ENCODE measurements at regions not wholly inside any gene's neighbourhood (a gene's known extent, or its start where the extent isn't known, plus 50 kb on each side); places are given as distances from the start of the nearest gene placed in this dataset.
"Not testable (repeated sequence)": the region's sequence is repeated elsewhere in the genome, so short reads cannot be mapped to it uniquely, and the experiment has no call there.

DNA sequence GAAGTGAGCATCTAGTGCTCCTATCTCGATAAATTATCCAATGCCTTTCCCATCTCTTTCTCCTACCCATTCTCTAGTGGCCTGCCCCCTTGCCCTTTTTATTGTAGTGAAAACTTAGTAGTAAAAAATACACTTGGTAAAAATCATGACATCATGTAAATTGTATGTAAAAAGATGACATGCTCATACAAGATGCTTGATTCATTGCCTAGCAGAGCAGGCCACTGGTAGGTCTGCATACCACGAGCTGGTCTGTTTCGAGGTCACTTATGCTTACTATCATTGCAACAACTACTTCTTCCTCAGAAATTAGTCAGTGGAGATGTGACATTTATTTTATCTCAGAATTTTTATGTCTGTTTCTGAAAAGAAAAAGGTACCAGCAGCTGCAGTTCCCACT lies 177.3 kb downstream of the C9orf152 start:
- no peak overlapping the region for H3K4me3 ChIP-seq (ENCODE audit: low read depth, low read length)
- DNase-seq (ENCODE audit: low read depth) = no peak

DNA sequence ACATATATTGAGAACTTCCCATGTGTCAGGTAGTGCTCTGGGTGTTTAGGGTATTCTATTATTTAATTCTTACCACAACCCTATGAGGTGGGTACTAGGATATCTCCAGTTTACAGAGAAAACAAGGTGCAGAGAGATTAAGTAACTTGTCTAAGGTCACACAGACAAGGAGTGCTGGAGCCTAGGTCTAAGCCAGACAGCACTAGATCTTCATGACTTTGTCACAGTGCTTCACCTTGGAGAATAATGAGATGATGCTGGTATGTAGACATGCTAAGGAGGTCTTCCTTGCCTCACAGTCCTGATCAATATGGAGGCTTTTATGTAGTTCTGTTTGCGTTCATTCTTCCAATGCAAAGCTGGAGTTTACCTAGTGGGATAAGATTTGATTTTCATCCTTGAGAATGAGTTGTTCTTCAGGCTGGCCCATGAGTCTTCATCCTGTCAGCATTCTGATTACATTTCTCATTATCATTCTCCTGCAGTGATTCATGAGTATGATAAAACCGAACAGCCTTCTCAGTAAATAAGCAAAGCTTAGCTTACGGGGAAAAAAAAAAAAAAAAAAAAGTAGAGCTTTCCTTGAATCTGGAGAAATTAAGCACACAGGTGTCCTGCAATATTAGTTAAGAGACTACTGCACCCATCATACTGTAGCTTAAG lies 176.3 kb downstream of the C9orf152 start:
- no peak overlapping the region for H3K4me3 ChIP-seq (ENCODE audit: low read depth, low read length)
- DNase-seq (ENCODE audit: low read depth) = peak; percentile 61

DNA sequence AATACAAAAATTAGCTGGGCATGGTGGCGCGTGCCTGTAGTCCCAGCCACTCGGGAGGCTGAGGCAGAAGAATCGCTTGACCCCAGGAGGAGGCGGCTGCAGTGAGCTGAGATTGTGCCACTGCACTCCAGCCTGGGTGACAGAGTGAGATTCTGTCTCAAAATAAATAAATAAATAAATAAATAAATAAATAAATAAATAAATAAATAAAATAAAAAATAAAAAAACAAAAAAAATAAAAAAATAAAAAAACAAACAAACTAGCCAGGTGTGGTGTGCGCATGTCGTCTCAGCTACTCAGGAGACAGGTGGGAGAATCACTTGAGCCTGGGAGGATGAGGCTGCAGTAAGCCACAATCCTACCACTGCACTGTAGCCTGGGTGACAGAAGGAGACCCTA lies 175.4 kb downstream of the C9orf152 start:
- not testable (repeated sequence) for DNase-seq (ENCODE audit: low read depth)

GRCh38 chr9:110033869-110034268 lies 174.1 kb downstream of the C9orf152 start:
- no peak for DNase-seq (ENCODE audit: low read depth)
- H3K4me3 ChIP-seq (ENCODE audit: low read depth, low read length) = no peak overlapping the region

More for the DNA sequence above, 175.4 kb downstream of the C9orf152 start:
- H3K4me3 ChIP-seq (ENCODE audit: low read depth, low read length) = not testable (repeated sequence)

DNA sequence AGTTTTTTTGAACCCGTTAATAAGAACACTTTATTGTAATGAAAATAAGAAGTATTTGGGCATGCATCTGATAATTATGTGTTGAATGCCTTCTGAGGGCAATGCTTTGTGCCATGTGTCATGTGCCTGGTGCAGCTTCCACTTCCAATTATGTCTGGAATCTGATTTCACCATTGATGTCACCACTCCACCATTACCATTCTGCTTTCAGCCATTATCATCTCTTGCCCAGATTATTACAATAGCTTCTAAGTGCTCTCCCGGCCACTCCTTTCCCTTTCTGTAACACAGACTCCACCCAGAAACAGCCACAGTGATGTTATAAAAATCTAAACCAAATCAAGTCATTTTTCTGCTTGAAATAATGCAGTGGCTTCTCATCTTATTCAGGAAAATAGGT lies 171.7 kb downstream of the C9orf152 start:
- no peak overlapping the region for H3K4me3 ChIP-seq (ENCODE audit: low read depth, low read length)
- DNase-seq (ENCODE audit: low read depth) = no peak

- no peak overlapping the region for H3K4me3 ChIP-seq (ENCODE audit: low read depth, low read length)
- peak; percentile 64 for DNase-seq (ENCODE audit: low read depth)
Measured at GRCh38 chr9:110040788-110041187, 167.2 kb downstream of the C9orf152 start.

- no peak overlapping the region for H3K4me3 ChIP-seq (ENCODE audit: low read depth, low read length)
- DNase-seq (ENCODE audit: low read depth) = no peak
Measured at GRCh38 chr9:110041452-110041851, 166.5 kb downstream of the C9orf152 start.

- no peak for DNase-seq (ENCODE audit: low read depth)
- H3K4me3 ChIP-seq (ENCODE audit: low read depth, low read length) = peak overlapping the region; percentile 97
Measured at GRCh38 chr9:110047232-110047954, 160.6 kb downstream of the C9orf152 start.

DNA sequence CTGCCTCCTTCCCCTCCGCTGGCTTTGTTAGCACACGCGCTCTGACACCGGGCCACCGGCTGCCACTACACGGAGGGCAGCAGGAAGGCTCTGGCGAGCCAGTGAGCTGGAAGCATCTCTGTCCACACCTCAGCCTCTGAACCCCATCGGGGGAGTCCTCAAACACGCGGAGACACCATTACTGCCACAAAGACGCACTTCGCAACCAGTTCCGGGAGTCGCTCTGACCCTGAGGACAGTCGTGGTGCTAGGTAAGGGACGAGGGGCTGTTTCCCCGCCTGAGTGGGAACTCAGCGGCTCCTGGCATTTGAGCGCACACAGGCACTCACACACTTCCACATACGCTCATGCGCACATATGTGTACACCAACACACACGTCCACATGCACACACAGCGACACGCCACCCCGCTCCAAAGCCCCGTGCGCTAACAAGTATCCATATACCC lies 160.0 kb downstream of the C9orf152 start:
- H3K4me3 ChIP-seq (ENCODE audit: low read depth, low read length) = peak overlapping the region; percentile 97
- no peak for DNase-seq (ENCODE audit: low read depth)

DNA sequence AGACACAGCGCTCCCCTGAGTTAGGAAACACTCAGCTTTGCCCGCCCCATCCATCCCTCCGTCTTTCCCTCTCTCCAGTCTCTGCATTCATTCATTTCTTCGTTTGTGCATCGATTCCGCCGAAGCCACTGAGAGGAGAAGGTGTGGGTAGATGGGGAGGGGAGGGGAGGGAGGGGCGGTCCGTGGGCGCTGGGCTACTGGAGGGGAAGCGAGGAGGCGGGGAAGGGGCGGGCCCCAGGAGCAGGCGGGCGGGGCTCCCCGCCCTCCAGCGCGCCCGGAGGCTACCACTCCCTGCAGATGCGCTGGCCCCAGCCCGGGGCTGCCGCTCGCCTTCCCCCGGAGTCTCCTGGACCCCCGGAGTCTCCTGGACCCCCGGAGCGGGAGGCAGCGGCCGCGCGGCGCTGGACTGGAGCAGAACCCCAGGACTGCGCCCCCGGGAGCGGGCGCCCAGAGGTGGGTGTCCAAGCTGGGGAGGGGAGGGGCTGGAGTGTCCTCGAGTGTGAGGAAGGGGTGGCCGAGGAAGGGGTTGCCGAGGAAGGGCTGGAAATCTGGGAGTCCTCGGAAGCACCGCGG lies 159.5 kb downstream of the C9orf152 start:
- H3K4me3 ChIP-seq (ENCODE audit: low read depth, low read length) = peak overlapping the region; percentile 97
- peak; percentile 61 for DNase-seq (ENCODE audit: low read depth)

GRCh38 chr9:110048976-110049698 lies 158.8 kb downstream of the C9orf152 start:
- no peak for DNase-seq (ENCODE audit: low read depth)
- peak overlapping the region; percentile 97 for H3K4me3 ChIP-seq (ENCODE audit: low read depth, low read length)

GRCh38 chr9:110049699-110050450 lies 158.1 kb downstream of the C9orf152 start:
- peak overlapping the region; percentile 97 for H3K4me3 ChIP-seq (ENCODE audit: low read depth, low read length)
- DNase-seq (ENCODE audit: low read depth) = no peak

GRCh38 chr9:110050925-110051355 lies 157.0 kb downstream of the C9orf152 start:
- peak overlapping the region; percentile 97 for H3K4me3 ChIP-seq (ENCODE audit: low read depth, low read length)
- DNase-seq (ENCODE audit: low read depth) = peak; percentile 88

GRCh38 chr9:110056062-110056461 lies 151.9 kb downstream of the C9orf152 start:
- no peak overlapping the region for H3K4me3 ChIP-seq (ENCODE audit: low read depth, low read length)
- no peak for DNase-seq (ENCODE audit: low read depth)

GRCh38 chr9:110058304-110058953 lies 149.5 kb downstream of the C9orf152 start:
- DNase-seq (ENCODE audit: low read depth) = no peak
- no peak overlapping the region for H3K4me3 ChIP-seq (ENCODE audit: low read depth, low read length)

- no peak for DNase-seq (ENCODE audit: low read depth)
- H3K4me3 ChIP-seq (ENCODE audit: low read depth, low read length) = no peak overlapping the region
Measured at GRCh38 chr9:110059461-110059860, 148.5 kb downstream of the C9orf152 start.

- H3K4me3 ChIP-seq (ENCODE audit: low read depth, low read length) = no peak overlapping the region
- no peak for DNase-seq (ENCODE audit: low read depth)
Measured at GRCh38 chr9:110064803-110065202, 143.2 kb downstream of the C9orf152 start.

DNA sequence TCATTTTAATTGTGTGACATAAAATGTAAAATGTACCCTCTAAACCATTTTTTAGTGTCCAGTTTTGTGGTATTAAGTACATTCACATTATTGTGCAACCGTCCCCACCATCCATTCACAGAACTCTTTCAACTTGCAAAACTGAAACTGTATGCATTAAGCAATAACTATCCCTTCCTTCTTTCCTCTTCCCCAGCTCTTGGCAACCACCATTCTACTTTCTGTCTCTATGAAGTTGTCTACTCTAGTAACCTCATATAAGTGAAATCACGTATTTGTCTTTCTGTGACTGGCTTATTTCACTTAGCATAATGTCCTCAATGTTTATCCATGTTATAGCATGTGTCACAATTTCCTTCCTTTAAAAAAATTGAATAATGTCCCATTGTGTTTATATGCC lies 142.4 kb downstream of the C9orf152 start:
- peak; percentile 64 for DNase-seq (ENCODE audit: low read depth)
- H3K4me3 ChIP-seq (ENCODE audit: low read depth, low read length) = no peak overlapping the region

Data from skeletal muscle cell (primary cell).